ENCODE measurements at regions not wholly inside any gene's neighbourhood (a gene's known extent, or its start where the extent isn't known, plus 50 kb on each side); places are given as distances from the start of the nearest gene placed in this dataset.

DNA sequence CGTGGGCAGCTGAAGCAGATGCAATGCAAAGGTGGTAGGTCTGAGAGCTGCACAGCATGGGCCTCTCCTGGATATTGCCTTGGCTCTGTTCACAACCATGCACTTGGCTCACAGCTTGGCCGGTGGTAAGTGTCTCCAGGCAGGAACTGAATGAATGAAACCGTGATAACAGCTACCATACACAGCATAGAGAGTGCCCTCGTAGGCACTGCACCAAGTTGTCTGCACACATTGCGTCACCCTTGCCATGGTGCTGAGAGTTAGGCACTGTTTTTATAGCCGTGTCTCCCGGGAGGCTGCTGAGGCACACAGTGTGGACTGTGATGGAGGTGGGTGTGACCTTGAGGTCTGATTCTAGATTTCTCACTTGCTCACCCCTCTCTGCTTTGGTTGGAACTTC lies 157.6 kb upstream of the VASH1 start:
- TF ChIP-seq CTCF (IDR thresholded peaks at IDR 0.05): no peak
- no peak for TF ChIP-seq EP300 (IDR thresholded peaks at IDR 0.05)
- TF ChIP-seq POLR2A (IDR thresholded peaks at IDR 0.05): no peak

Measured in ovary (tissue), 3 donors.